DMS153 treated with DMSO at 0.1 percent for 48 hours (cell line): ENCODE measurements at regions not wholly inside any gene's neighbourhood (a gene's known extent, or its start where the extent isn't known, plus 50 kb on each side); places are given as distances from the start of the nearest gene placed in this dataset.
A peak's percentile ranks its signal among the peaks of the same experiment; 100 is the strongest.

Source experiments
- DNase-seq: peaks from one replicate; lab custom pipeline; 2025; ENCODE audit not compliant: unreplicated experiment; lab: John Stamatoyannopoulos, UW

- DNase-seq, result no peak
These were observed 253.3 kb upstream of the OSR1 start for GRCh38 chr2:19611491-19612332.

- DNase-seq, result no peak
These were observed 250.8 kb upstream of the OSR1 start for GRCh38 chr2:19609266-19609665.

- no peak for DNase-seq
These were observed 249.7 kb upstream of the OSR1 start for GRCh38 chr2:19607931-19608771.

GRCh38 chr2:19607400-19607799 is 249.0 kb upstream of the OSR1 start:
- no peak for DNase-seq

- no peak for DNase-seq
These were observed 242.6 kb upstream of the OSR1 start for GRCh38 chr2:19600982-19601381.

- DNase-seq, result no peak
These were observed 242.1 kb upstream of the OSR1 start for GRCh38 chr2:19600506-19600905.

GRCh38 chr2:19598971-19599370 is 240.5 kb upstream of the OSR1 start:
- no peak for DNase-seq

GRCh38 chr2:19592197-19592596 is 233.8 kb upstream of the OSR1 start:
- no peak for DNase-seq

GRCh38 chr2:19589791-19590190 is 231.4 kb upstream of the OSR1 start:
- no peak for DNase-seq

GRCh38 chr2:19580830-19581229 is 222.4 kb upstream of the OSR1 start:
- no peak for DNase-seq

GRCh38 chr2:19580264-19580663 is 221.8 kb upstream of the OSR1 start:
- no peak for DNase-seq

- no peak for DNase-seq
These were observed 221.0 kb upstream of the OSR1 start for GRCh38 chr2:19579461-19579860.

GRCh38 chr2:19577723-19578122 is 219.3 kb upstream of the OSR1 start:
- no peak for DNase-seq

- no peak for DNase-seq
These were observed 218.0 kb upstream of the OSR1 start for GRCh38 chr2:19576411-19576810.

GRCh38 chr2:19575641-19576040 is 217.2 kb upstream of the OSR1 start:
- no peak for DNase-seq

- DNase-seq, result peak; percentile 78
These were observed 216.4 kb upstream of the OSR1 start for GRCh38 chr2:19574778-19575260.

- DNase-seq, result no peak
These were observed 215.4 kb upstream of the OSR1 start for GRCh38 chr2:19573784-19574183.

- DNase-seq, result no peak
These were observed 213.3 kb upstream of the OSR1 start for GRCh38 chr2:19571773-19572172.

GRCh38 chr2:19569300-19569791 is 210.9 kb upstream of the OSR1 start:
- DNase-seq, result no peak

- DNase-seq, result no peak
These were observed 210.4 kb upstream of the OSR1 start for GRCh38 chr2:19568809-19569208.

- no peak for DNase-seq
These were observed 202.4 kb upstream of the OSR1 start for GRCh38 chr2:19560785-19561184.
